Stimulated activated effector memory CD8-positive, alpha-beta T cell treated with anti-CD3 and anti-CD28 coated beads, Interleukin-12 subunit alpha, Interleukin-12 subunit beta, amount 100 ng/mL, for 72 hours (primary cell): ENCODE measurements at regions not wholly inside any gene's neighbourhood (a gene's known extent, or its start where the extent isn't known, plus 50 kb on each side); places are given as distances from the start of the nearest gene placed in this dataset.

ENCODE experiments used
- ATAC-seq: fragments of 150-1000 bp; cut with Tn5 transposase; 2 replicates; pipeline ENCODE4 v1.10.0; 2021
- DNase-seq, 2 donors: peaks; one replicate each; pipeline ENCODE4 v3.0.0; 2021 to 2022; ENCODE audit warnings: low spot score in 2 of 2
- H3K27ac Mint-ChIP-seq: one replicate; pipeline ENCODE4 v1.8.0; 2022; ENCODE audit warnings: mild to moderate bottlenecking, mixed read lengths
- H3K36me3 Mint-ChIP-seq: one replicate; pipeline ENCODE4 v1.8.0; 2022; ENCODE audit warnings: mild to moderate bottlenecking, mixed read lengths
- H3K4me1 Mint-ChIP-seq: one replicate; pipeline ENCODE4 v1.8.0; 2022; ENCODE audit warnings: mixed read lengths
- H3K4me3 Mint-ChIP-seq: one replicate; pipeline ENCODE4 v1.8.0; 2022; ENCODE audit warnings: mild to moderate bottlenecking, mixed read lengths
- H3K9me3 Mint-ChIP-seq: one replicate; pipeline ENCODE4 v1.8.0; 2022; ENCODE audit warnings: mixed read lengths

DNA sequence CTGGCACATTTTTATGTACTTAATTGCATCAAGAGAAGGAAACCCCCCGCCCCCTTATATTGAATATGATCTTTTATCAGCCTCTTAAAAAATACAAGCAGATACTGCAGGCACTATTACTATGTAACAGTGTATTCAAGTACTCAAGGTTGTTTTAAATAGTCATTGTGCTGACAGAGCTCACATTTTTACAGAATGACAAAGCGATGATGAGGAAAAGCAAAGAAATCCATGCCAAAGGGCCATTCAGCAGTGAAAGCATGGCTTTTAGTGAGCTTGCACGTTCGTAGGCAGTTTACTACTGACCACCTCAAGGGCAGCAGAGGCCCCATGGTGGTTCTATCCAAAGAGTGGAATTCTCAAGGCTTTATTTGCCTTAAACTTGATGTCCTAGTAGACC, 146.8 kb downstream of the RPS12 start:
- ATAC-seq = no peak
- Mint-ChIP-seq H3K4me3 (no peak overlapping the region), H3K36me3 (no peaks in the 10 kb centered on the region), H3K4me1 (no peaks in the 10 kb centered on the region), H3K27ac (no peak overlapping the region), H3K9me3 (no peaks in the 10 kb centered on the region)
- DNase-seq = no peak

- no peaks in the 10 kb centered on the region for H3K36me3 Mint-ChIP-seq
- peak; percentile 38 for ATAC-seq
- no peaks in the 10 kb centered on the region for H3K4me1 Mint-ChIP-seq
- no peaks in the 10 kb centered on the region for H3K9me3 Mint-ChIP-seq
- DNase-seq = no peak
- no peak overlapping the region for H3K4me3 Mint-ChIP-seq
- no peak overlapping the region for H3K27ac Mint-ChIP-seq
Observed at GRCh38 chr6:132961610-132962009, 147.2 kb downstream of the RPS12 start.

GRCh38 chr6:132962936-132963868, 148.8 kb downstream of the RPS12 start:
- Mint-ChIP-seq H3K9me3 (no peaks in the 10 kb centered on the region), H3K4me3 (no peak overlapping the region), H3K36me3 (no peaks in the 10 kb centered on the region), H3K27ac (no peak overlapping the region), H3K4me1 (no peaks in the 10 kb centered on the region)
- ATAC-seq (peak; percentile 70), DNase-seq (peak; percentile 17 to 69)

DNA sequence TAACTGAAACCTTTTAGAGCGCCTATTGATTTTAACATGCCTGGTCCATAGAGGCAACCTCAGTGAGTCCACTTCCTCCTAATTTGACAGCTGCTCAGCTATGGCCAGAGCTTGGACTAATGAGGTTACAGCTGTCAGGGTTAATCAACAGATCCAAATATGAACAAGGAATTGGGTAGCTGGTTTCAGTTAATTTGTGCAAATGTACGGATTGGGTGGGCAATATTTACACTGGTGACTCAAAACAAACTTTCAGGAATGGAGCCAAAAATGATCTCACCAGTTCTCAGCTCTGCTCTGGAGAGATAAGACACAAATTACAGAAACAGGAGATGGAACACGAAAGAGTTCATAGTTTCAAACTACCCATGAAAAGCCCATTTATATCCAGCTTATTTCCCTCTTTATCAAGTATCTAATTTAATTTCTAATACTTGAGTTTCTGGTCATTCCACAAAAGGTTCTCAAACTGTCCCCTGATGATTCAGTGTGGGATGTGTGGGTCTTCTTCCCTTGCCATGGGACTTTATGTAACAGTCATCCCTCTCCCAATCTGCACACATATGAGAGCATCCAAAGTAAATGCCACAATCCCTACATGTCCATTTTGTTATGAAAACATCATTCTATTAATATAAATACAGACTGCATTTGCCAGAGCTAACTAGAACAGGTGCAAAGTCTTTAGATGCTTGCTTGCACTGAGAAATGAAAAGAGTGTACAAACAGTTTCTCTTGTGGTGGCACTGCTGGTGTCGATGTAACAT, 149.9 kb downstream of the RPS12 start:
- Mint-ChIP-seq H3K36me3 (no peaks in the 10 kb centered on the region), H3K4me3 (no peak overlapping the region), H3K9me3 (no peaks in the 10 kb centered on the region), H3K4me1 (no peaks in the 10 kb centered on the region), H3K27ac (no peak overlapping the region)
- ATAC-seq (no peak), DNase-seq (no peak)

DNA sequence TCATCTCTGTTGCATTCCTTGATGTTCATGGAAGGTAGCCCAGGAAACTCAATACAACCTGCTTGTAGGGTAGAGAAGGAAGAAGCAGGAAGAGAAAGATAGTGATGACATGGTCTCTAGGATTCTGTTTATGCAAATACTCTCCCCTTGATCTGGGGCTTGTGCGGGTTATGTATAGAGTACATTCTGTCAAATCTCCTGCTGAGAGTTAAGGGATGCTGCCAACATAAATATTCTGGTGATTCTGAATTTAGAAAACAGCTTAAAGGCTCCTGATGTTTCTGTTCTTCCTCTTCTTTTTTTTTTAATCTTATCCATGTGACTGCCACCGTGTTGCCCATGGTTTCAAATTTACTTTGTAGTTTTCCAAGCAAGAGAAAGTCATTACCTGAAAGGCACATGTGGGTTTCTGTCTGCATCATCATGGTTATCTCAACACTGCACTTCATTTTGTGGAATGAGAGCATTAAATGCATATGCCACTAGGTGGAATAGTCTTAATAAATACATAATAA, 150.6 kb downstream of the RPS12 start:
- DNase-seq (no peak), ATAC-seq (no peak)
- Mint-ChIP-seq H3K36me3 (no peaks in the 10 kb centered on the region), H3K4me3 (no peak overlapping the region), H3K4me1 (no peaks in the 10 kb centered on the region), H3K27ac (no peak overlapping the region), H3K9me3 (no peaks in the 10 kb centered on the region)

DNA sequence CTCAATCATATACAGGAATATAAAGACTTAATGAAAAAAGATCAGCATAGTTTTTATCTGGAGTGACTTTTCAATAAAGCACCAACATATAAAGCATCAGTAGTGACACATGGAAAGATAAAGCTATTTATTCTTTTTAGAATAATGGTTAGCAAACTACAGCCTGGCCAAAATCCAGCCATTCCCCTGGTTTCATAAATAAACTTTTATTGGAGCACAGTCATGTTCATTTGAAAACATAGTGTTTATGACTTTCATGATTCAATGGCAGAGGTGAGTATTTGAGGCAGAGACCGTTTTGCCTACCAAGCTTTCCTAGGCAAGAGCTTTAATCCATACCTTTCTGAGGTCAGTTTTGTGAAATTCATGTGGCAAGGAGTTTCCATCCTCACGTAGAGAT, 153.5 kb downstream of the RPS12 start:
- H3K4me3 Mint-ChIP-seq = no peak overlapping the region

GRCh38 chr6:132968419-132968950, 154.1 kb downstream of the RPS12 start:
- no peaks in the 10 kb centered on the region for H3K36me3 Mint-ChIP-seq
- ATAC-seq = no peak
- H3K27ac Mint-ChIP-seq = no peak overlapping the region
- H3K4me1 Mint-ChIP-seq = no peaks in the 10 kb centered on the region
- no peak overlapping the region for H3K4me3 Mint-ChIP-seq
- no peaks in the 10 kb centered on the region for H3K9me3 Mint-ChIP-seq
- DNase-seq = no peak

More for the DNA sequence above, 153.5 kb downstream of the RPS12 start:
- ATAC-seq = no peak
- Mint-ChIP-seq H3K9me3 (no peaks in the 10 kb centered on the region), H3K4me1 (no peaks in the 10 kb centered on the region), H3K36me3 (no peaks in the 10 kb centered on the region), H3K27ac (no peak overlapping the region)
- DNase-seq = no peak

- no peak for ATAC-seq
Observed at GRCh38 chr6:132969196-132969595, 154.8 kb downstream of the RPS12 start.

GRCh38 chr6:132971676-132972075, 157.3 kb downstream of the RPS12 start:
- no peak for DNase-seq
- H3K9me3 Mint-ChIP-seq = no peaks in the 10 kb centered on the region
- H3K27ac Mint-ChIP-seq = no peak overlapping the region
- no peaks in the 10 kb centered on the region for H3K36me3 Mint-ChIP-seq
- H3K4me1 Mint-ChIP-seq = no peaks in the 10 kb centered on the region
- no peak overlapping the region for H3K4me3 Mint-ChIP-seq
- ATAC-seq = no peak

More at GRCh38 chr6:132969196-132969595, 154.8 kb downstream of the RPS12 start:
- H3K9me3 Mint-ChIP-seq = no peaks in the 10 kb centered on the region
- no peaks in the 10 kb centered on the region for H3K4me1 Mint-ChIP-seq
- DNase-seq = no peak
- H3K27ac Mint-ChIP-seq = no peak overlapping the region
- no peaks in the 10 kb centered on the region for H3K36me3 Mint-ChIP-seq
- no peak overlapping the region for H3K4me3 Mint-ChIP-seq

GRCh38 chr6:132972254-132972653, 157.9 kb downstream of the RPS12 start:
- H3K36me3 Mint-ChIP-seq = no peaks in the 10 kb centered on the region
- H3K4me1 Mint-ChIP-seq = no peaks in the 10 kb centered on the region
- H3K4me3 Mint-ChIP-seq = no peak overlapping the region
- H3K27ac Mint-ChIP-seq = no peak overlapping the region
- no peaks in the 10 kb centered on the region for H3K9me3 Mint-ChIP-seq
- ATAC-seq (no peak), DNase-seq (no peak)

DNA sequence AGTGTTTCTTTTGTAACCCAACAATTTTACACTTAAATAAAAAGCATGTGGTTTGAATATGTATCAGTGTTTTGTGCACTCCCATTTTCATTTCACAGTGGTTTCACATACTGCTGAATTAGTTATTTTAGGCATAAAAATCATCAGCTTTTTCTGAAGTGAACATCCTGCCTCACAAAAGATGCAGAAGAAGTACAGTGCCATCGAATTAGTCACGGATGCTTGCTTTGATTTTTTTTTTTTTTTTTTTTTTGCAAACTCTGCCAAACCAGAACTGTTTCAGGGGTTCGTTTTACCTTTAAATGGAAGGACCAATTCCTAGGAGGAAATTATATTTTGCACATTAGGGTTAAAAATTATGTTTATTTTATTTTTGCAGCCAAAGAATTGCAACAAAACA, 158.6 kb downstream of the RPS12 start:
- no peak overlapping the region for H3K27ac Mint-ChIP-seq
- ATAC-seq (no peak), DNase-seq (no peak)
- H3K36me3 Mint-ChIP-seq = no peaks in the 10 kb centered on the region
- H3K4me3 Mint-ChIP-seq = no peak overlapping the region
- no peaks in the 10 kb centered on the region for H3K9me3 Mint-ChIP-seq
- no peaks in the 10 kb centered on the region for H3K4me1 Mint-ChIP-seq

GRCh38 chr6:132973514-132973993, 159.2 kb downstream of the RPS12 start:
- Mint-ChIP-seq H3K27ac (no peak overlapping the region), H3K9me3 (no peaks in the 10 kb centered on the region), H3K4me1 (no peaks in the 10 kb centered on the region), H3K36me3 (no peaks in the 10 kb centered on the region), H3K4me3 (no peak overlapping the region)
- DNase-seq = no peak
- ATAC-seq = no peak

DNA sequence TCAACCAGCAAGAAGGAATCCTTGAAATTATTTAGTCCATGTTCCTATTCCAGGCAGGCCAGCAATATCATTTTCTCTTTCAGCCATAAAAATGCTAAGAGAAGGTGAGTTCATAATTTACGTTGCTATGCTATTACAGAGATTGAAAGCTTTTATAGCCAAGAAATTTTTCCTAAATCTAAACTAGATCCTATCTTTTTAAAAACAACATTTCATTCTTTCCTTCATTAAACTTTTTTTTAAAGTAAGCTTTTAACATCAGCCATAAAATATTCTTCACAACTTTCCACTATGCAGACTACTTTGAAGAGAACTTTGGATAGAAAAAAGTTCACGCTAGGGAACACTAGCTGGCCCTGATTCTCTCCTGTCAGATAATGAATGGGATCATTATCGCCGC, 159.8 kb downstream of the RPS12 start:
- no peak overlapping the region for H3K27ac Mint-ChIP-seq
- H3K4me3 Mint-ChIP-seq = no peak overlapping the region
- ATAC-seq (no peak), DNase-seq (no peak)
- H3K4me1 Mint-ChIP-seq = no peaks in the 10 kb centered on the region
- no peaks in the 10 kb centered on the region for H3K36me3 Mint-ChIP-seq
- no peaks in the 10 kb centered on the region for H3K9me3 Mint-ChIP-seq

DNA sequence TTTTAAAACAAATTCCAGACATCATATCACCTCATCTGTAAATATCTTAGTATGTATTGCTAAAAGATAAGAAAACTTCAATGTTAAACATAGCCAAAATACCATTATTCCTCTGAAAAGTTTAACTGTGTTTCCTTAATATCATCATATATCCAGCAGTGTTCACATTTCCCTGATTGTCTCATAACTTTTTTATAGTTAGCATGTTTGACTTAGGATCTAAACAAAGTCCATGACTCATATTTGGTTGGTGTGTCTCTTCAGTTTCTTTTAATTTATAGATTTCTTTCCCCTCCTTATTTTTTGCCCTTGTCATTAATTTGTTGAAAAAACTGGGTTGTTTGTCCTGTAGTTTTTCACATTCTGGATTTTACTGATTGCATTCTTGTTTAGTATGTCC, 163.0 kb downstream of the RPS12 start:
- H3K4me1 Mint-ChIP-seq = no peaks in the 10 kb centered on the region
- no peaks in the 10 kb centered on the region for H3K9me3 Mint-ChIP-seq
- H3K27ac Mint-ChIP-seq = no peak overlapping the region
- ATAC-seq (no peak), DNase-seq (no peak)
- H3K4me3 Mint-ChIP-seq = no peak overlapping the region
- no peaks in the 10 kb centered on the region for H3K36me3 Mint-ChIP-seq

- Mint-ChIP-seq H3K36me3 (no peaks in the 10 kb centered on the region), H3K27ac (no peak overlapping the region), H3K9me3 (no peaks in the 10 kb centered on the region), H3K4me3 (no peak overlapping the region), H3K4me1 (no peaks in the 10 kb centered on the region)
- DNase-seq (no peak), ATAC-seq (no peak)
Observed at GRCh38 chr6:132978685-132979084, 164.3 kb downstream of the RPS12 start.
